Smooth muscle cell (in vitro differentiated cells): ENCODE measurements at regions not wholly inside any gene's neighbourhood (a gene's known extent, or its start where the extent isn't known, plus 50 kb on each side); places are given as distances from the start of the nearest gene placed in this dataset.

Experiments used
- DNase-seq: peaks from one replicate; lab custom pipeline; 2025; ENCODE audit not compliant: unreplicated experiment; lab: John Stamatoyannopoulos, UW
- H2AFZ ChIP-seq: fragments of 200-600 bp; sonication (generic); 2 replicates; pipeline ENCODE4 v1.6.0; 2016; ENCODE audit warnings: antibody characterized with exemption, low read depth, mild to moderate bottlenecking
- H3F3A ChIP-seq: fragments of 200-600 bp; sonication (generic); 2 replicates; pipeline ENCODE4 v1.6.0; 2017; ENCODE audit warnings: antibody characterized with exemption, low read depth
- H3K27ac ChIP-seq: fragments of 200-600 bp; sonication (generic); 2 replicates; pipeline ENCODE4 v1.5.1; 2016; ENCODE audit warnings: low read depth, mild to moderate bottlenecking
- H3K27me3 ChIP-seq: fragments of 200-600 bp; sonication (generic); 2 replicates; pipeline ENCODE4 v1.6.1; 2016; ENCODE audit warnings: low read depth, mild to moderate bottlenecking
- H3K36me3 ChIP-seq: fragments of 200-600 bp; sonication (generic); 2 replicates; pipeline ENCODE4 v1.5.1; 2016; ENCODE audit warnings: low read depth
- H3K4me1 ChIP-seq: fragments of 200-600 bp; sonication (generic); 2 replicates; pipeline ENCODE4 v1.5.1; 2016; ENCODE audit warnings: low read depth
- H3K4me2 ChIP-seq: fragments of 200-600 bp; sonication (generic); 2 replicates; pipeline ENCODE4 v1.6.0; 2016; ENCODE audit warnings: mild to moderate bottlenecking
- H3K4me3 ChIP-seq: fragments of 200-600 bp; sonication (generic); 2 replicates; pipeline ENCODE4 v1.5.1; 2016; ENCODE audit warnings: mild to moderate bottlenecking
- H3K79me2 ChIP-seq: fragments of 200-600 bp; sonication (generic); 2 replicates; pipeline ENCODE4 v1.6.0; 2016; ENCODE audit warnings: low read depth, mild to moderate bottlenecking
- H3K9ac ChIP-seq: fragments of 200-600 bp; sonication (generic); 2 replicates; pipeline ENCODE4 v1.6.0; 2016; ENCODE audit warnings: low read depth
- H3K9me3 ChIP-seq: fragments of 200-600 bp; sonication (generic); replicated peaks from 2 replicates; pipeline ENCODE4 v1.5.1; 2016; ENCODE audit warnings: low read depth
- H4K20me1 ChIP-seq: fragments of 200-600 bp; sonication (generic); 2 replicates; pipeline ENCODE4 v1.6.0; 2016; ENCODE audit warnings: low read depth
- CTCF ChIP-seq: fragments of 200-600 bp; sonication (generic); IDR thresholded peaks from 2 replicates; pipeline ENCODE4 v1.5.1; 2017; ENCODE audit warnings: borderline replicate concordance, mild to moderate bottlenecking, antibody characterized with exemption; ENCODE audit not compliant: insufficient read depth, poor library complexity, severe bottlenecking
- WGBS: methylation state at CpG from one replicate; pipeline ENCODE4 v1.1.7; 2016; ENCODE audit warnings: low lambda C conversion rate; 5-methylcytosine and 5-hydroxymethylcytosine counted together

GRCh38 chr10:43846187-43846680, 197.6 kb upstream of the ZNF32 start:
- H3K27ac ChIP-seq, result no peak overlapping the region
- no peak overlapping the region for H3K9ac ChIP-seq
- H3K27me3 ChIP-seq, result no peaks in the 10 kb centered on the region
- no peak for DNase-seq
- H3K79me2 ChIP-seq, result no peaks in the 10 kb centered on the region
- H3K4me2 ChIP-seq, result no peak overlapping the region
- no peak overlapping the region for H3K4me3 ChIP-seq
- H3K36me3 ChIP-seq, result no peaks in the 10 kb centered on the region
- no peak overlapping the region for H2AFZ ChIP-seq
- no peaks in the 10 kb centered on the region for H3K4me1 ChIP-seq
- no peaks in the 10 kb centered on the region for H3F3A ChIP-seq
- TF ChIP-seq CTCF, result no peak
- no peaks in the 10 kb centered on the region for H3K9me3 ChIP-seq
- 90% methylated on average over 11 of the region's 11 CpGs for WGBS
- H4K20me1 ChIP-seq, result no peaks in the 10 kb centered on the region

GRCh38 chr10:43845121-43845520, 196.4 kb upstream of the ZNF32 start:
- Histone ChIP-seq H2AFZ (no peak overlapping the region), H3K4me2 (no peak overlapping the region), H3K27ac (no peak overlapping the region), H3K27me3 (no peaks in the 10 kb centered on the region), H4K20me1 (no peaks in the 10 kb centered on the region), H3F3A (no peaks in the 10 kb centered on the region), H3K79me2 (no peaks in the 10 kb centered on the region), H3K9ac (no peak overlapping the region), H3K36me3 (no peaks in the 10 kb centered on the region), H3K9me3 (no peaks in the 10 kb centered on the region), H3K4me3 (no peak overlapping the region), H3K4me1 (no peaks in the 10 kb centered on the region)
- 81% methylated on average over 5 of the region's 5 CpGs for WGBS
- no peak for DNase-seq
- no peak for TF ChIP-seq CTCF

GRCh38 chr10:43844221-43844620, 195.5 kb upstream of the ZNF32 start:
- H3K27ac ChIP-seq, result no peak overlapping the region

More at GRCh38 chr10:43844221-43844620, 195.5 kb upstream of the ZNF32 start:
- H3K36me3 ChIP-seq, result no peaks in the 10 kb centered on the region
- no peaks in the 10 kb centered on the region for H3K79me2 ChIP-seq
- H3K9ac ChIP-seq, result no peak overlapping the region
- 81% methylated on average over 4 of the region's 4 CpGs for WGBS
- no peaks in the 10 kb centered on the region for H3F3A ChIP-seq
- H3K9me3 ChIP-seq, result no peaks in the 10 kb centered on the region
- H3K4me3 ChIP-seq, result no peak overlapping the region
- H4K20me1 ChIP-seq, result no peaks in the 10 kb centered on the region
- no peaks in the 10 kb centered on the region for H3K27me3 ChIP-seq
- H3K4me1 ChIP-seq, result no peaks in the 10 kb centered on the region
- no peak for TF ChIP-seq CTCF
- peak overlapping the region; percentile 44 for H3K4me2 ChIP-seq
- no peak overlapping the region for H2AFZ ChIP-seq
- DNase-seq, result no peak
